K562 (cell line): ENCODE measurements at regions not wholly inside any gene's neighbourhood (a gene's known extent, or its start where the extent isn't known, plus 50 kb on each side); places are given as distances from the start of the nearest gene placed in this dataset.

Source experiments
- CTCF ChIP-seq, 3 experiments: IDR thresholded peaks in 2 of 3; conservative IDR thresholded peaks in 1 of 3; 2 replicates each; pipeline ENCODE4 v1.5.1; 2011 to 2012; ENCODE audit warnings: low read length in 3 of 3, mild to moderate bottlenecking in 3 of 3, control low read depth in 2 of 3, improper control_type of control experiment in 1 of 3, inconsistent platforms in 1 of 3, low read depth in 1 of 3, mixed read lengths in 1 of 3, moderate library complexity in 1 of 3; ENCODE audit not compliant: insufficient read depth in 2 of 3
- EP300 ChIP-seq: IDR thresholded peaks from 2 replicates; pipeline ENCODE4 v1.6.1; 2012; ENCODE audit warnings: low read length, improper control_type of control experiment
- HDAC1 ChIP-seq, 2 experiments: fragments of 450-650 bp; IDR thresholded peaks; 2 replicates each; pipeline ENCODE4 v1.6.1; 2016 to 2017; ENCODE audit warnings: inconsistent platforms in 1 of 2, mild to moderate bottlenecking in 1 of 2, moderate library complexity in 1 of 2
- JUND ChIP-seq, 2 experiments: IDR thresholded peaks; 2 replicates in 1 of 2; 3 replicates in 1 of 2; pipeline ENCODE4 v1.6.1; 2011; ENCODE audit warnings: borderline replicate concordance in 2 of 2, low read depth in 2 of 2, low read length in 2 of 2, improper control_type of control experiment in 1 of 2, missing biosample characterization in 1 of 2, missing genetic modification characterization in 1 of 2, missing genetic modification reagents in 1 of 2
- KAT7 ChIP-seq: sonication (generic); formaldehyde crosslinking; IDR thresholded peaks from 2 replicates; pipeline ENCODE4 v1.8.0; 2022; ENCODE audit warnings: missing genetic modification reagents, mild to moderate bottlenecking, borderline replicate concordance
- SETDB1 ChIP-seq: IDR thresholded peaks from one replicate; pipeline ENCODE4 v1.6.1; 2012; ENCODE audit warnings: low read length, control low read depth, inconsistent platforms
- SMARCC2 ChIP-seq: fragments of 450-650 bp; IDR thresholded peaks from 2 replicates; pipeline ENCODE4 v1.6.1; 2017; ENCODE audit warnings: antibody characterized with exemption, moderate library complexity, mild to moderate bottlenecking, low read depth
- ZNF3 ChIP-seq: fragments of 250-450 bp; sonication (Bioruptor Pico); IDR thresholded peaks from 2 replicates; pipeline ENCODE4 v1.5.0; 2021; ENCODE audit warnings: mild to moderate bottlenecking, moderate library complexity
- ZNF695 ChIP-seq: fragments of 450-650 bp; formaldehyde crosslinking; IDR thresholded peaks from 2 replicates; pipeline ENCODE4 v1.4.0; 2020; ENCODE audit warnings: mild to moderate bottlenecking, moderate library complexity
- ZNF76 ChIP-seq: fragments of 250-450 bp; sonication (Bioruptor Pico); IDR thresholded peaks from 2 replicates; pipeline ENCODE4 v1.4.0; 2020; ENCODE audit warnings: mild to moderate bottlenecking, moderate library complexity, borderline replicate concordance

GRCh38 chr7:51918581-51918980, 602.0 kb upstream of the COBL start:
- TF ChIP-seq ZNF695 (no peak), KAT7 (CRISPR knock-in tag) (no peak), EP300 (no peak), ZNF76 (CRISPR knock-in tag) (no peak), CTCF (IDR thresholded peaks at IDR 0.05 in 2 of 3, conservative IDR thresholded peaks at IDR 0.05 in 1 of 3; ENCODE audit: insufficient read depth in 2 of 3, low read depth in 1 of 3, low read length in 3 of 3) (no peak), SMARCC2 (no peak), SETDB1 (no peak), ZNF3 (no peak), HDAC1 (IDR thresholded peaks at IDR 0.05) (no peak), JUND (IDR thresholded peaks at IDR 0.05; ENCODE audit: borderline replicate concordance, low read depth, low read length) (no peak), JUND (tag; IDR thresholded peaks at IDR 0.05; ENCODE audit: borderline replicate concordance, low read depth, low read length) (no peak)
